HepG2 (cell line): ENCODE measurements at regions not wholly inside any gene's neighbourhood (a gene's known extent, or its start where the extent isn't known, plus 50 kb on each side); places are given as distances from the start of the nearest gene placed in this dataset.
A peak's percentile ranks its signal among the peaks of the same experiment; 100 is the strongest.

ENCODE experiments used
- ATAC-seq: fragments of 200-7000 bp; cut with Tn5 transposase; 3 replicates; pipeline ENCODE4 v1.9.1; 2020; ENCODE audit warnings: mild to moderate bottlenecking, moderate library complexity
- BruUV-seq: library from RNA; stranded (reverse); fragments of 400-500 nt; replicated peaks from 2 replicates; lab custom pipeline; 2021; lab: Mats Ljungman, UMichigan
- CTCF ChIA-PET: fragments of 300-600 bp; formaldehyde crosslinking; extraction: SDS; loops from one replicate; lab custom pipeline; 2021; ENCODE audit warnings: low total read pairs, inconsistent platforms, low intra/inter-chr PET ratio; lab: Yijun Ruan, JAX
- POLR2A ChIA-PET: fragments of 350-600 bp; sonication (Branson Sonifier 250); formaldehyde crosslinking; loops from one replicate; lab custom pipeline; 2020; ENCODE audit warnings: antibody characterized with exemption, inconsistent platforms; lab: Yijun Ruan, JAX
- DNase-seq: peaks from one replicate; pipeline ENCODE4 v3.0.0-alpha.2; 2015; ENCODE audit warnings: low spot score
- FAIRE-seq: peaks from 3 replicates; lab custom pipeline; 2011; peaks lifted over from hg19 to GRCh38; lab: Jason Lieb, UNC
- H2AFZ ChIP-seq: one replicate; pipeline ENCODE4 v1.6.1; 2011; ENCODE audit warnings: low read length, inconsistent platforms
- H3K27ac ChIP-seq: fragments of 300-600 bp; 3 replicates; pipeline ENCODE4 v1.8.0; 2011; ENCODE audit warnings: mixed run types, mild to moderate bottlenecking, mixed read lengths, low read length, inconsistent platforms; ENCODE audit not compliant: insufficient read depth; ENCODE audit errors: extremely low read length
- H3K27me3 ChIP-seq, 2 experiments: fragments of 200-600 bp in 1 of 2; 2 replicates in 1 of 2; 3 replicates in 1 of 2; pipeline versions ENCODE4 v1.6.0 to v1.8.0; 2011; ENCODE audit warnings: low read length in 2 of 2, mild to moderate bottlenecking in 2 of 2, moderate library complexity in 2 of 2, inconsistent platforms in 1 of 2; ENCODE audit not compliant: insufficient read depth in 2 of 2, control insufficient read depth in 1 of 2
- H3K36me3 ChIP-seq, 2 experiments: fragments of 200-600 bp in 1 of 2; replicated peaks in 1 of 2; 2 replicates in 1 of 2; 3 replicates in 1 of 2; pipeline versions ENCODE4 v1.5.1 to v1.8.0; 2011; ENCODE audit warnings: low read length in 2 of 2, inconsistent platforms in 1 of 2; ENCODE audit not compliant: insufficient read depth in 2 of 2, control insufficient read depth in 1 of 2
- H3K4me1 ChIP-seq: 2 replicates; pipeline ENCODE4 v1.5.1; 2012; ENCODE audit warnings: low read length, inconsistent platforms; ENCODE audit not compliant: insufficient read depth
- H3K4me2 ChIP-seq: 2 replicates; pipeline ENCODE4 v1.6.0; 2011; ENCODE audit warnings: low read depth, low read length, inconsistent platforms
- H3K4me3 ChIP-seq, 3 experiments: fragments of 200-600 bp in 1 of 3; sonication (generic), shearing (Covaris generic) in 1 of 3; replicated peaks in 1 of 3; 2 replicates each; pipeline ENCODE4 v1.5.1; 2011 to 2016; ENCODE audit warnings: low read length in 3 of 3, inconsistent platforms in 2 of 3, low read depth in 2 of 3, mild to moderate bottlenecking in 2 of 3, control low read depth in 1 of 3, mixed read lengths in 1 of 3; ENCODE audit not compliant: insufficient read depth in 1 of 3
- H3K79me2 ChIP-seq: one replicate; pipeline ENCODE4 v1.6.1; 2011; ENCODE audit warnings: low read length, inconsistent platforms; ENCODE audit not compliant: insufficient read depth
- H3K9ac ChIP-seq: 2 replicates; pipeline ENCODE4 v1.6.0; 2011; ENCODE audit warnings: mild to moderate bottlenecking, low read depth, low read length, inconsistent platforms; ENCODE audit not compliant: insufficient read depth
- H3K9me3 ChIP-seq: 2 replicates; pipeline ENCODE4 v1.5.1; 2012; ENCODE audit warnings: mild to moderate bottlenecking, low read length
- H4K20me1 ChIP-seq: 2 replicates; pipeline ENCODE4 v1.6.0; 2011; ENCODE audit warnings: inconsistent platforms, mild to moderate bottlenecking, low read length, moderate library complexity; ENCODE audit not compliant: insufficient read depth
- CTCF ChIP-seq: sonication (generic); formaldehyde crosslinking; IDR thresholded peaks from 2 replicates; pipeline ENCODE4 v1.5.0; 2020; ENCODE audit warnings: mild to moderate bottlenecking, missing genetic modification reagents, moderate library complexity
- ELF4 ChIP-seq: sonication (generic); formaldehyde crosslinking; IDR thresholded peaks from 2 replicates; pipeline ENCODE4 v1.5.0; 2020; ENCODE audit warnings: missing genetic modification reagents, mild to moderate bottlenecking, moderate library complexity, borderline replicate concordance
- FOSL2 ChIP-seq: sonication (generic); formaldehyde crosslinking; IDR thresholded peaks from 2 replicates; pipeline ENCODE4 v1.4.0; 2020; ENCODE audit warnings: missing genetic modification reagents
- HHEX ChIP-seq: IDR thresholded peaks from 2 replicates; pipeline ENCODE4 v1.6.1; 2016; ENCODE audit warnings: control low read depth
- MLLT10 ChIP-seq: sonication (generic); formaldehyde crosslinking; IDR thresholded peaks from 2 replicates; pipeline ENCODE4 v1.4.0; 2020; ENCODE audit warnings: missing genetic modification reagents
- SALL1 ChIP-seq: sonication (generic); formaldehyde crosslinking; IDR thresholded peaks from 2 replicates; pipeline ENCODE4 v1.8.0; 2022; ENCODE audit warnings: mild to moderate bottlenecking, missing genetic modification reagents
- SRF ChIP-seq: IDR thresholded peaks from 2 replicates; pipeline ENCODE4 v1.6.1; 2011; ENCODE audit warnings: mild to moderate bottlenecking, low read depth, low read length, moderate library complexity
- ZNF224 ChIP-seq: sonication (generic); formaldehyde crosslinking; IDR thresholded peaks from 2 replicates; pipeline ENCODE4 v1.5.0; 2020; ENCODE audit warnings: mild to moderate bottlenecking, missing genetic modification reagents
- ZNF44 ChIP-seq: sonication (generic); formaldehyde crosslinking; IDR thresholded peaks from 2 replicates; pipeline ENCODE4 v1.5.1; 2020; ENCODE audit warnings: mild to moderate bottlenecking, missing genetic modification reagents
- WGBS: methylation state at CpG from one replicate; pipeline ENCODE4 v1.1.6; 2017; ENCODE audit warnings: low lambda C conversion rate; 5-methylcytosine and 5-hydroxymethylcytosine counted together
- in situ Hi-C: cut with HindIII; loops from 2 replicates; pipeline ENCODE4 v1.10.0; 2017; ENCODE audit warnings: low pct_unique_long_range_greater_than_20kb; ENCODE audit not compliant: extremely low pct_ligation_motif_present
- intact Hi-C: fragments of 100-400 bp; cut with micrococcal nuclease; formaldehyde crosslinking; loops from one replicate; pipeline ENCODE4 v1.10.0; 2022; ENCODE audit not compliant: unreplicated experiment
- TF ChIP-seq, protein P1 (sequence below): sonication (generic); formaldehyde crosslinking; IDR thresholded peaks from 2 replicates; pipeline ENCODE4; 2020; ENCODE audit warnings: missing genetic modification reagents, mild to moderate bottlenecking, borderline replicate concordance
- TF ChIP-seq, protein P2 (sequence below): sonication (generic); formaldehyde crosslinking; IDR thresholded peaks from 2 replicates; pipeline ENCODE4 v1.5.1; 2020; ENCODE audit warnings: missing genetic modification reagents, mild to moderate bottlenecking, borderline replicate concordance

DNA sequence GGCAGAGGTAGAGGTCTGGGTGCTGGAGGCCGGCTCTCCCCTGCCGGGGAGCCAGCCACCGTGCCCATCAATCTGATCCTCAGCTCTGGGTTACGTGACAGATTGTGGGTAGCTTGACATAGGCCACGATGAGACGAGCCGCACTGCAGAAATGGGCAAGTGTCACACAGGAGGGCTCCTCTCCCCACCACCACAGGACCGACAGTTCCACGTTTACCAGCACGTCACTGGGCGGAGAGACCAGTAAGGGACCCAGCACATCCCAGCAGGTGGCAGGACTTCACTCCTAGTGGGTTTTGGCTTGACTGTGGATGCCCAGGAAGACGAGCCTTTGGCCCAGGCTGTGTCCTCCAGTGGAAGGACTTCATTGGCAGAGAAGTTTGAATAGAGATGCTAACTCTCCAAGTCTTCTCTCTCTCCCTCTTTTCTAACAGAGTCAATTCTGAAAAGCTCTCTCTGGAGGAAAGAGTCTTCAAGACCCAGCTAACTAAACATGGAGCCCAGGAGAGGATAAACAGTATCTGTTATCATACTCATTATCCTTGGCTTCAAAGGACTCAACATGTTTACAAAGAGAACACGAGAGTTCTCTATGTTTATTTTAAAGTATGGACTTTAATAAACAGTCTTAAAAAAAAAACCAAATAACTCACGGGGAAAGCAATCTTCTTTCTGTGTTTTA, 129.3 kb upstream of the JCAD start:
- Histone ChIP-seq H3K36me3 (no peaks in the 10 kb centered on the region), H3K79me2 (no peaks in the 10 kb centered on the region), H3K4me3 (no peak overlapping the region), H3K9ac (no peak overlapping the region), H3K27ac (no peak overlapping the region), H3K4me1 (peaks cover 44% of the 10 kb centered on the region), H4K20me1 (no peaks in the 10 kb centered on the region), H2AFZ (no peak overlapping the region), H3K4me2 (peak overlapping the region; percentile 26; the same call in 1 of the 2 replicates), H3K27me3 (no peaks in the 10 kb centered on the region; a peak in 1 of 5 replicates), H3K9me3 (no peaks in the 10 kb centered on the region)
- ChIA-PET CTCF (no interaction called here), POLR2A (no interaction called here)
- DNase-seq (no peak), ATAC-seq (peak; percentile 25), FAIRE-seq (no peak)
- TF ChIP-seq FOSL2 (CRISPR knock-in tag) (no peak), CTCF (CRISPR knock-in tag) (peak; percentile 24)
- intact Hi-C loops: no loop called here
- in situ Hi-C loops: no loop called here
- 38% methylated on average over 10 of the region's 14 CpGs for WGBS
- BruUV-seq: no TSS peak

DNA sequence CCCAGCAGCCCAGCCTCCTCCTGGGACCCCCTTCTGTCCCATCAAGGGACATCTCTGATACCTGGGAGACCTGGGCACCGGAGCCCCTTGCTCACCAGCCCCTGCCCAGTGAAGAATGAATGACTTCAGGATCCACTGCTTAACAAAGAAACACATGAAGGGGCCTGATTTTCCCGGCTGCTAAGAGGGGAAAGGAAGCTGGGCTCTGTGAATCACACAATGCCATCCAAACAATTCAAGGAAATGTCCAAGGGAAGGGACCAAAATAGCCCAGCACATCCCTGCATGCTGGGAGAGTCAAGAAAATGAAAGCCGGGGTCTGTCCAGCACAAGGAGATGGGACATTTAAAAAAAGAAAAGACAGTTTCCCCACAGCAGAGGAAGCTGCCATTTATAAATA, 128.7 kb upstream of the JCAD start:
- in situ Hi-C loops: no loop called here
- POLR2A ChIA-PET: no interaction called here
- peak overlapping the region; percentile 16; the same call in 1 of the 2 replicates for H3K4me2 ChIP-seq
- WGBS: 43% methylated on average over 3 of the region's 3 CpGs
- intact Hi-C loops: no loop called here
- H4K20me1 ChIP-seq: no peaks in the 10 kb centered on the region
- no peak for FAIRE-seq
- no peak for DNase-seq
- no peak overlapping the region for H2AFZ ChIP-seq
- no peak overlapping the region for H3K4me3 ChIP-seq
- H3K36me3 ChIP-seq: no peaks in the 10 kb centered on the region
- no peak for ATAC-seq
- H3K79me2 ChIP-seq: no peaks in the 10 kb centered on the region
- peaks cover 47% of the 10 kb centered on the region for H3K4me1 ChIP-seq
- H3K27me3 ChIP-seq: peaks cover 0 to 4% of the 10 kb centered on the region in 2 experiments; a peak in 2 of 5 replicates
- no TSS peak for BruUV-seq
- H3K9me3 ChIP-seq: no peaks in the 10 kb centered on the region
- CTCF ChIA-PET: no interaction called here
- no peak overlapping the region for H3K27ac ChIP-seq
- H3K9ac ChIP-seq: no peak overlapping the region
- TF ChIP-seq MLLT10 (CRISPR knock-in tag): no peak
- TF ChIP-seq SRF: no peak
- no peak for TF ChIP-seq SALL1 (CRISPR knock-in tag)
- TF ChIP-seq ZNF224 (CRISPR knock-in tag): no peak
- TF ChIP-seq ZNF44 (CRISPR knock-in tag): no peak
- TF ChIP-seq, protein P1, sequence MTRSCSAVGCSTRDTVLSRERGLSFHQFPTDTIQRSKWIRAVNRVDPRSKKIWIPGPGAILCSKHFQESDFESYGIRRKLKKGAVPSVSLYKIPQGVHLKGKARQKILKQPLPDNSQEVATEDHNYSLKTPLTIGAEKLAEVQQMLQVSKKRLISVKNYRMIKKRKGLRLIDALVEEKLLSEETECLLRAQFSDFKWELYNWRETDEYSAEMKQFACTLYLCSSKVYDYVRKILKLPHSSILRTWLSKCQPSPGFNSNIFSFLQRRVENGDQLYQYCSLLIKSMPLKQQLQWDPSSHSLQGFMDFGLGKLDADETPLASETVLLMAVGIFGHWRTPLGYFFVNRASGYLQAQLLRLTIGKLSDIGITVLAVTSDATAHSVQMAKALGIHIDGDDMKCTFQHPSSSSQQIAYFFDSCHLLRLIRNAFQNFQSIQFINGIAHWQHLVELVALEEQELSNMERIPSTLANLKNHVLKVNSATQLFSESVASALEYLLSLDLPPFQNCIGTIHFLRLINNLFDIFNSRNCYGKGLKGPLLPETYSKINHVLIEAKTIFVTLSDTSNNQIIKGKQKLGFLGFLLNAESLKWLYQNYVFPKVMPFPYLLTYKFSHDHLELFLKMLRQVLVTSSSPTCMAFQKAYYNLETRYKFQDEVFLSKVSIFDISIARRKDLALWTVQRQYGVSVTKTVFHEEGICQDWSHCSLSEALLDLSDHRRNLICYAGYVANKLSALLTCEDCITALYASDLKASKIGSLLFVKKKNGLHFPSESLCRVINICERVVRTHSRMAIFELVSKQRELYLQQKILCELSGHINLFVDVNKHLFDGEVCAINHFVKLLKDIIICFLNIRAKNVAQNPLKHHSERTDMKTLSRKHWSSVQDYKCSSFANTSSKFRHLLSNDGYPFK: no peak
- TF ChIP-seq HHEX (CRISPR knock-in tag): no peak
- TF ChIP-seq, protein P2, sequence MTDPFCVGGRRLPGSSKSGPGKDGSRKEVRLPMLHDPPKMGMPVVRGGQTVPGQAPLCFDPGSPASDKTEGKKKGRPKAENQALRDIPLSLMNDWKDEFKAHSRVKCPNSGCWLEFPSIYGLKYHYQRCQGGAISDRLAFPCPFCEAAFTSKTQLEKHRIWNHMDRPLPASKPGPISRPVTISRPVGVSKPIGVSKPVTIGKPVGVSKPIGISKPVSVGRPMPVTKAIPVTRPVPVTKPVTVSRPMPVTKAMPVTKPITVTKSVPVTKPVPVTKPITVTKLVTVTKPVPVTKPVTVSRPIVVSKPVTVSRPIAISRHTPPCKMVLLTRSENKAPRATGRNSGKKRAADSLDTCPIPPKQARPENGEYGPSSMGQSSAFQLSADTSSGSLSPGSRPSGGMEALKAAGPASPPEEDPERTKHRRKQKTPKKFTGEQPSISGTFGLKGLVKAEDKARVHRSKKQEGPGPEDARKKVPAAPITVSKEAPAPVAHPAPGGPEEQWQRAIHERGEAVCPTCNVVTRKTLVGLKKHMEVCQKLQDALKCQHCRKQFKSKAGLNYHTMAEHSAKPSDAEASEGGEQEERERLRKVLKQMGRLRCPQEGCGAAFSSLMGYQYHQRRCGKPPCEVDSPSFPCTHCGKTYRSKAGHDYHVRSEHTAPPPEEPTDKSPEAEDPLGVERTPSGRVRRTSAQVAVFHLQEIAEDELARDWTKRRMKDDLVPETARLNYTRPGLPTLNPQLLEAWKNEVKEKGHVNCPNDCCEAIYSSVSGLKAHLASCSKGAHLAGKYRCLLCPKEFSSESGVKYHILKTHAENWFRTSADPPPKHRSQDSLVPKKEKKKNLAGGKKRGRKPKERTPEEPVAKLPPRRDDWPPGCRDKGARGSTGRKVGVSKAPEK (CRISPR knock-in tag): no peak
- no peak for TF ChIP-seq ELF4 (CRISPR knock-in tag)
